Endothelial cell of hepatic sinusoid (primary cell): ENCODE measurements at regions not wholly inside any gene's neighbourhood (a gene's known extent, or its start where the extent isn't known, plus 50 kb on each side); places are given as distances from the start of the nearest gene placed in this dataset.

Experiments
- in situ Hi-C: cut with HindIII; loops from 2 replicates; pipeline ENCODE4 v1.10.0; 2017; ENCODE audit warnings: low sequenced_read_pairs

GRCh38 chr1:209229494-209230061 lies 353.9 kb upstream of the CAMK1G start:
- in situ Hi-C loops: no loop called here

- in situ Hi-C loops: no loop called here
Observed at GRCh38 chr1:209230314-209230713, 353.2 kb upstream of the CAMK1G start.

GRCh38 chr1:209231476-209232156 lies 351.9 kb upstream of the CAMK1G start:
- in situ Hi-C loops: no loop called here

- in situ Hi-C loops: no loop called here
Observed at GRCh38 chr1:209232197-209232596, 351.3 kb upstream of the CAMK1G start.

GRCh38 chr1:209232759-209233158 lies 350.8 kb upstream of the CAMK1G start:
- in situ Hi-C loops: no loop called here

GRCh38 chr1:209235166-209235565 lies 348.3 kb upstream of the CAMK1G start:
- in situ Hi-C loops: no loop called here

GRCh38 chr1:209238356-209238755 lies 345.2 kb upstream of the CAMK1G start:
- in situ Hi-C loops: no loop called here

- in situ Hi-C loops: loop anchor here (10.0 kb wide), 1 partner anchor 204 kb away; no protein-coding TSS in a partner anchor
Observed at GRCh38 chr1:209240351-209240750, 343.2 kb upstream of the CAMK1G start.

- in situ Hi-C loops: loop anchor here (10.0 kb wide), 1 partner anchor 203 kb away; no protein-coding TSS in a partner anchor
Observed at GRCh38 chr1:209241487-209241886, 342.0 kb upstream of the CAMK1G start.

GRCh38 chr1:209248649-209249279 lies 334.8 kb upstream of the CAMK1G start:
- in situ Hi-C loops: loop anchor here (5.0 to 10.0 kb wide), 2 partner anchors 104 to 196 kb away; no protein-coding TSS in a partner anchor

- in situ Hi-C loops: loop anchor here (5.0 to 10.0 kb wide), 2 partner anchors 103 to 196 kb away; no protein-coding TSS in a partner anchor
Observed at GRCh38 chr1:209249280-209249670, 334.2 kb upstream of the CAMK1G start.

GRCh38 chr1:209249785-209250440 lies 333.6 kb upstream of the CAMK1G start:
- in situ Hi-C loops: loop anchor here (5.0 to 10.0 kb wide), 2 partner anchors 102 to 195 kb away; no protein-coding TSS in a partner anchor

- in situ Hi-C loops: no loop called here
Observed at GRCh38 chr1:209250861-209251636, 332.5 kb upstream of the CAMK1G start.

- in situ Hi-C loops: no loop called here
Observed at GRCh38 chr1:209256766-209257350, 326.7 kb upstream of the CAMK1G start.

- in situ Hi-C loops: no loop called here
Observed at GRCh38 chr1:209257454-209257853, 326.1 kb upstream of the CAMK1G start.

GRCh38 chr1:209260136-209260535 lies 323.4 kb upstream of the CAMK1G start:
- in situ Hi-C loops: no loop called here

- in situ Hi-C loops: no loop called here
Observed at GRCh38 chr1:209262631-209263030, 320.9 kb upstream of the CAMK1G start.

GRCh38 chr1:209265301-209265700 lies 318.2 kb upstream of the CAMK1G start:
- in situ Hi-C loops: no loop called here

- in situ Hi-C loops: no loop called here
Observed at GRCh38 chr1:209266590-209267205, 316.8 kb upstream of the CAMK1G start.

- in situ Hi-C loops: no loop called here
Observed at GRCh38 chr1:209267968-209268367, 315.5 kb upstream of the CAMK1G start.
